Adrenal gland (tissue), 5 donors: ENCODE measurements at regions not wholly inside any gene's neighbourhood (a gene's known extent, or its start where the extent isn't known, plus 50 kb on each side); places are given as distances from the start of the nearest gene placed in this dataset.

Experiments used
- POLR2A ChIP-seq, 2 donors: fragments of 450-650 bp; IDR thresholded peaks; one replicate each; pipeline ENCODE4 v1.6.1; 2017; ENCODE audit warnings: antibody characterized with exemption in 2 of 2, mild to moderate bottlenecking in 2 of 2, moderate library complexity in 1 of 2
- TF ChIP-seq, protein P1 (sequence below), 6 experiments: fragments of 450-650 bp in 4 of 6; fragments of 200-600 bp in 2 of 6; sonication (generic) in 1 of 6; IDR thresholded peaks; 1 replicate in 5 of 6; 2 replicates in 1 of 6; pipeline versions ENCODE4 v1.5.1 to v1.8.0; 2016 to 2021; ENCODE audit warnings: antibody characterized with exemption in 6 of 6, mild to moderate bottlenecking in 2 of 6, moderate library complexity in 1 of 6
- donor health status: DM: no; HTN: no; CAD: no.

DNA sequence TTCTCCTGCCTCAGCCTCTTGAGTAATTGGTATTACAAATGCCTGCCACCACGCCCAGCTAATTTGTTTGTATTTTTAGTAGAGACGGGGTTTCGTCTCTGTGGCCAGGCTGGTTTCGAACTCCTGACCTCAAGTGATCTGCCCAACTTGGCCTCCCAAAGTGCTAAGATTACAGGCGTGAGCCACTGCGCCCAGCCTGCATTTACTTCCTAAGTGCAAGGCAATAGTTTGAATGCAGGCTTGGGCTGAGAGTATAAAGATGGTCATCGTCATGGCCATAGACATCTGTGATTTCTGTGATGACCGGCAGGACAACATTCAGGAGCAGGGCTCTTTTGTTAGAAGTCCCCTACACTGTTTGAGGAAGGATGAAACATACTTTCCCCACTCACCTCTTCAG lies 393.9 kb upstream of the SHH start:
- TF ChIP-seq, protein P1, sequence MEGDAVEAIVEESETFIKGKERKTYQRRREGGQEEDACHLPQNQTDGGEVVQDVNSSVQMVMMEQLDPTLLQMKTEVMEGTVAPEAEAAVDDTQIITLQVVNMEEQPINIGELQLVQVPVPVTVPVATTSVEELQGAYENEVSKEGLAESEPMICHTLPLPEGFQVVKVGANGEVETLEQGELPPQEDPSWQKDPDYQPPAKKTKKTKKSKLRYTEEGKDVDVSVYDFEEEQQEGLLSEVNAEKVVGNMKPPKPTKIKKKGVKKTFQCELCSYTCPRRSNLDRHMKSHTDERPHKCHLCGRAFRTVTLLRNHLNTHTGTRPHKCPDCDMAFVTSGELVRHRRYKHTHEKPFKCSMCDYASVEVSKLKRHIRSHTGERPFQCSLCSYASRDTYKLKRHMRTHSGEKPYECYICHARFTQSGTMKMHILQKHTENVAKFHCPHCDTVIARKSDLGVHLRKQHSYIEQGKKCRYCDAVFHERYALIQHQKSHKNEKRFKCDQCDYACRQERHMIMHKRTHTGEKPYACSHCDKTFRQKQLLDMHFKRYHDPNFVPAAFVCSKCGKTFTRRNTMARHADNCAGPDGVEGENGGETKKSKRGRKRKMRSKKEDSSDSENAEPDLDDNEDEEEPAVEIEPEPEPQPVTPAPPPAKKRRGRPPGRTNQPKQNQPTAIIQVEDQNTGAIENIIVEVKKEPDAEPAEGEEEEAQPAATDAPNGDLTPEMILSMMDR (IDR thresholded peaks at IDR 0.05), result no peak
- no peak for TF ChIP-seq POLR2A (IDR thresholded peaks at IDR 0.05)
